GM12878 (cell line): ENCODE measurements at regions not wholly inside any gene's neighbourhood (a gene's known extent, or its start where the extent isn't known, plus 50 kb on each side); places are given as distances from the start of the nearest gene placed in this dataset.

ENCODE experiments used
- ASH2L ChIP-seq: fragments of 300-600, 200-600 bp; sonication (generic); IDR thresholded peaks from 2 replicates; pipeline ENCODE4 v1.6.1; 2017; ENCODE audit warnings: low read depth, mild to moderate bottlenecking, borderline replicate concordance
- BHLHE40 ChIP-seq, 2 experiments: fragments of 450-650 bp in 1 of 2; IDR thresholded peaks; 2 replicates each; pipeline ENCODE4 v1.6.1; 2011 to 2017; ENCODE audit warnings: low read depth in 2 of 2, borderline replicate concordance in 1 of 2, improper control_type of control experiment in 1 of 2, low read length in 1 of 2, mild to moderate bottlenecking in 1 of 2
- BMI1 ChIP-seq: fragments of 450-650 bp; IDR thresholded peaks from 2 replicates; pipeline ENCODE4 v1.6.1; 2016; ENCODE audit warnings: mild to moderate bottlenecking, moderate library complexity, borderline replicate concordance
- CBX3 ChIP-seq: fragments of 200-600 bp; sonication (generic); IDR thresholded peaks from 2 replicates; pipeline ENCODE4 v1.6.1; 2016; ENCODE audit warnings: low read depth, borderline replicate concordance
- ETV6 ChIP-seq, 2 experiments: fragments of 450-650 bp in 1 of 2; IDR thresholded peaks in 1 of 2; conservative IDR thresholded peaks in 1 of 2; 2 replicates each; pipeline ENCODE4 v1.6.1; 2014; ENCODE audit warnings: antibody characterized with exemption in 1 of 2, borderline replicate concordance in 1 of 2, low read depth in 1 of 2, mild to moderate bottlenecking in 1 of 2, moderate library complexity in 1 of 2
- NR2C1 ChIP-seq: fragments of 450-650 bp; IDR thresholded peaks from 2 replicates; pipeline ENCODE4 v1.6.1; 2017; ENCODE audit warnings: antibody characterized with exemption, mild to moderate bottlenecking, moderate library complexity
- RBBP5 ChIP-seq: fragments of 200-600 bp; sonication (generic); conservative IDR thresholded peaks from 2 replicates; pipeline ENCODE4 v1.6.1; 2016
- SPI1 ChIP-seq: IDR thresholded peaks from 2 replicates; pipeline ENCODE4 v1.6.1; 2011; ENCODE audit warnings: low read depth, mild to moderate bottlenecking, low read length, moderate library complexity, borderline replicate concordance; ENCODE audit not compliant: insufficient read depth
- SREBF2 ChIP-seq: IDR thresholded peaks from 2 replicates; pipeline ENCODE4 v1.6.1; 2012; ENCODE audit warnings: mild to moderate bottlenecking, low read length
- SUPT20H ChIP-seq: IDR thresholded peaks from 2 replicates; pipeline ENCODE4 v1.6.1; 2011; ENCODE audit warnings: low read depth, mild to moderate bottlenecking, low read length, moderate library complexity, borderline replicate concordance; ENCODE audit not compliant: control insufficient read depth
- SUZ12 ChIP-seq: fragments of 200-600 bp; sonication (generic); IDR thresholded peaks from one replicate; pipeline ENCODE4 v1.6.1; 2018; ENCODE audit warnings: antibody characterized with exemption, mild to moderate bottlenecking; ENCODE audit not compliant: unreplicated experiment
- TBL1XR1 ChIP-seq: IDR thresholded peaks from 2 replicates; pipeline ENCODE4 v1.6.1; 2012; ENCODE audit warnings: low read depth, low read length, improper control_type of control experiment
- TCF12 ChIP-seq: IDR thresholded peaks from 2 replicates; pipeline ENCODE4 v1.6.1; 2011; ENCODE audit warnings: low read depth, mild to moderate bottlenecking, low read length
- TCF3 ChIP-seq: IDR thresholded peaks from 2 replicates; pipeline ENCODE4 v1.6.1; 2012; ENCODE audit warnings: low read depth, mild to moderate bottlenecking, low read length, borderline replicate concordance; ENCODE audit not compliant: insufficient read depth
- TF ChIP-seq, protein P1 (sequence below): fragments of 450-650 bp; IDR thresholded peaks from 2 replicates; pipeline ENCODE4 v1.6.1; 2017; ENCODE audit warnings: low read depth, mild to moderate bottlenecking, moderate library complexity
- TF ChIP-seq, protein P2 (sequence below), 3 experiments: IDR thresholded peaks in 2 of 3; conservative IDR thresholded peaks in 1 of 3; 2 replicates each; pipeline ENCODE4 v1.5.1; 2011; ENCODE audit warnings: low read depth in 3 of 3, low read length in 3 of 3, mild to moderate bottlenecking in 3 of 3, control low read depth in 2 of 3, moderate library complexity in 2 of 3, inconsistent platforms in 1 of 3, mixed read lengths in 1 of 3; ENCODE audit not compliant: control insufficient read depth in 2 of 3, insufficient read depth in 1 of 3; ENCODE audit errors: extremely low read depth in 1 of 3
- TF ChIP-seq, protein P3 (sequence below): fragments of 450-650 bp; IDR thresholded peaks from 2 replicates; pipeline ENCODE4 v1.6.1; 2018; ENCODE audit warnings: borderline replicate concordance, mild to moderate bottlenecking; ENCODE audit not compliant: partially characterized antibody
- TF ChIP-seq, protein P4 (sequence below): IDR thresholded peaks from 2 replicates; pipeline ENCODE4 v1.6.1; 2011; ENCODE audit warnings: low read depth, mild to moderate bottlenecking, low read length, moderate library complexity, borderline replicate concordance; ENCODE audit errors: extremely low read depth
- TF ChIP-seq, protein P5 (sequence below): IDR thresholded peaks from 2 replicates; pipeline ENCODE4 v1.6.1; 2011; ENCODE audit warnings: borderline replicate concordance, low read depth, mild to moderate bottlenecking, moderate library complexity, low read length; ENCODE audit not compliant: insufficient read depth, poor library complexity, severe bottlenecking
- TF ChIP-seq, protein P6 (sequence below): IDR thresholded peaks from 2 replicates; pipeline ENCODE4 v1.6.1; 2012; ENCODE audit warnings: low read depth, low read length, improper control_type of control experiment

DNA sequence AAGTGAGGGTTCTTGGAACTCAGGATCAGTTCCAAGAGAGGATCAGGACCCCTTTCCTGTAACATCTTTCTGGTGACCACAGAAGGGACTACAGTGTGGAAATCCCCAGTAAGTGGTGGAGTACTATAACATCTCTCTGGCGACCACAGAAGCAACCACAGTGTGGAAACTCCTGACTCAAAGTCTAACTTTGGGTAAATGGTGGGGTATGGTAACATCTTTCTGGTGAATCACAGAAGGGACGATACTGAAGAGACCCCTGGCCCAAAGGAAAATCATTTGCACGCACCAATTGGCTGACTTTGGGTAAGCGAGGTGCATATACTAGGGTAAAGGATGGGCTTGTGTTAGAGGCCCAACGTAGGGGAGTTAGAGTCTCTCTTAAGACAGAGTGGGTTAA lies 56.3 kb upstream of the GULP1 start (continued):
- TF ChIP-seq, protein P1, sequence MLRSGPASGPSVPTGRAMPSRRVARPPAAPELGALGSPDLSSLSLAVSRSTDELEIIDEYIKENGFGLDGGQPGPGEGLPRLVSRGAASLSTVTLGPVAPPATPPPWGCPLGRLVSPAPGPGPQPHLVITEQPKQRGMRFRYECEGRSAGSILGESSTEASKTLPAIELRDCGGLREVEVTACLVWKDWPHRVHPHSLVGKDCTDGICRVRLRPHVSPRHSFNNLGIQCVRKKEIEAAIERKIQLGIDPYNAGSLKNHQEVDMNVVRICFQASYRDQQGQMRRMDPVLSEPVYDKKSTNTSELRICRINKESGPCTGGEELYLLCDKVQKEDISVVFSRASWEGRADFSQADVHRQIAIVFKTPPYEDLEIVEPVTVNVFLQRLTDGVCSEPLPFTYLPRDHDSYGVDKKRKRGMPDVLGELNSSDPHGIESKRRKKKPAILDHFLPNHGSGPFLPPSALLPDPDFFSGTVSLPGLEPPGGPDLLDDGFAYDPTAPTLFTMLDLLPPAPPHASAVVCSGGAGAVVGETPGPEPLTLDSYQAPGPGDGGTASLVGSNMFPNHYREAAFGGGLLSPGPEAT = peak; percentile 98
- no peak for TF ChIP-seq SUZ12
- TF ChIP-seq BMI1 = peak; percentile 21; the same call in 1 of the 2 replicates
- no peak for TF ChIP-seq TCF12
- 0 out of 2 replicates have a peak, but pooled peaks have one; percentile 17 for TF ChIP-seq TCF3
- TF ChIP-seq, protein P2, sequence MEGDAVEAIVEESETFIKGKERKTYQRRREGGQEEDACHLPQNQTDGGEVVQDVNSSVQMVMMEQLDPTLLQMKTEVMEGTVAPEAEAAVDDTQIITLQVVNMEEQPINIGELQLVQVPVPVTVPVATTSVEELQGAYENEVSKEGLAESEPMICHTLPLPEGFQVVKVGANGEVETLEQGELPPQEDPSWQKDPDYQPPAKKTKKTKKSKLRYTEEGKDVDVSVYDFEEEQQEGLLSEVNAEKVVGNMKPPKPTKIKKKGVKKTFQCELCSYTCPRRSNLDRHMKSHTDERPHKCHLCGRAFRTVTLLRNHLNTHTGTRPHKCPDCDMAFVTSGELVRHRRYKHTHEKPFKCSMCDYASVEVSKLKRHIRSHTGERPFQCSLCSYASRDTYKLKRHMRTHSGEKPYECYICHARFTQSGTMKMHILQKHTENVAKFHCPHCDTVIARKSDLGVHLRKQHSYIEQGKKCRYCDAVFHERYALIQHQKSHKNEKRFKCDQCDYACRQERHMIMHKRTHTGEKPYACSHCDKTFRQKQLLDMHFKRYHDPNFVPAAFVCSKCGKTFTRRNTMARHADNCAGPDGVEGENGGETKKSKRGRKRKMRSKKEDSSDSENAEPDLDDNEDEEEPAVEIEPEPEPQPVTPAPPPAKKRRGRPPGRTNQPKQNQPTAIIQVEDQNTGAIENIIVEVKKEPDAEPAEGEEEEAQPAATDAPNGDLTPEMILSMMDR (IDR thresholded peaks at IDR 0.05 in 2 of 3, conservative IDR thresholded peaks at IDR 0.05 in 1 of 3; ENCODE audit: control insufficient read depth in 2 of 3, extremely low read depth in 1 of 3, insufficient read depth in 1 of 3, low read depth in 3 of 3, low read length in 3 of 3) = no peak
- TF ChIP-seq, protein P3, sequence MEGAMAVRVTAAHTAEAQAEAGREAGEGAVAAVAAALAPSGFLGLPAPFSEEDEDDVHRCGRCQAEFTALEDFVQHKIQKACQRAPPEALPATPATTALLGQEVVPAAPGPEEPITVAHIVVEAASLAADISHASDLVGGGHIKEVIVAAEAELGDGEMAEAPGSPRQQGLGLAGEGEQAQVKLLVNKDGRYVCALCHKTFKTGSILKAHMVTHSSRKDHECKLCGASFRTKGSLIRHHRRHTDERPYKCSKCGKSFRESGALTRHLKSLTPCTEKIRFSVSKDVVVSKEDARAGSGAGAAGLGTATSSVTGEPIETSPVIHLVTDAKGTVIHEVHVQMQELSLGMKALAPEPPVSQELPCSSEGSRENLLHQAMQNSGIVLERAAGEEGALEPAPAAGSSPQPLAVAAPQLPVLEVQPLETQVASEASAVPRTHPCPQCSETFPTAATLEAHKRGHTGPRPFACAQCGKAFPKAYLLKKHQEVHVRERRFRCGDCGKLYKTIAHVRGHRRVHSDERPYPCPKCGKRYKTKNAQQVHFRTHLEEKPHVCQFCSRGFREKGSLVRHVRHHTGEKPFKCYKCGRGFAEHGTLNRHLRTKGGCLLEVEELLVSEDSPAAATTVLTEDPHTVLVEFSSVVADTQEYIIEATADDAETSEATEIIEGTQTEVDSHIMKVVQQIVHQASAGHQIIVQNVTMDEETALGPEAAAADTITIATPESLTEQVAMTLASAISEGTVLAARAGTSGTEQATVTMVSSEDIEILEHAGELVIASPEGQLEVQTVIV = no peak
- TF ChIP-seq, protein P4, sequence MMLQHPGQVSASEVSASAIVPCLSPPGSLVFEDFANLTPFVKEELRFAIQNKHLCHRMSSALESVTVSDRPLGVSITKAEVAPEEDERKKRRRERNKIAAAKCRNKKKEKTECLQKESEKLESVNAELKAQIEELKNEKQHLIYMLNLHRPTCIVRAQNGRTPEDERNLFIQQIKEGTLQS = no peak
- TF ChIP-seq SUPT20H = no peak
- TF ChIP-seq, protein P5, sequence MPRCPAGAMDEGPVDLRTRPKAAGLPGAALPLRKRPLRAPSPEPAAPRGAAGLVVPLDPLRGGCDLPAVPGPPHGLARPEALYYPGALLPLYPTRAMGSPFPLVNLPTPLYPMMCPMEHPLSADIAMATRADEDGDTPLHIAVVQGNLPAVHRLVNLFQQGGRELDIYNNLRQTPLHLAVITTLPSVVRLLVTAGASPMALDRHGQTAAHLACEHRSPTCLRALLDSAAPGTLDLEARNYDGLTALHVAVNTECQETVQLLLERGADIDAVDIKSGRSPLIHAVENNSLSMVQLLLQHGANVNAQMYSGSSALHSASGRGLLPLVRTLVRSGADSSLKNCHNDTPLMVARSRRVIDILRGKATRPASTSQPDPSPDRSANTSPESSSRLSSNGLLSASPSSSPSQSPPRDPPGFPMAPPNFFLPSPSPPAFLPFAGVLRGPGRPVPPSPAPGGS = no peak
- 0 out of 4 replicates have a peak, but pooled peaks of 1 of the 2 experiments have one; percentile 22 for TF ChIP-seq BHLHE40 (IDR thresholded peaks at IDR 0.05; ENCODE audit: borderline replicate concordance in 1 of 2, low read depth in 2 of 2, low read length in 1 of 2)
- TF ChIP-seq ASH2L = no peak
- TF ChIP-seq CBX3 = no peak
- TF ChIP-seq, protein P6, sequence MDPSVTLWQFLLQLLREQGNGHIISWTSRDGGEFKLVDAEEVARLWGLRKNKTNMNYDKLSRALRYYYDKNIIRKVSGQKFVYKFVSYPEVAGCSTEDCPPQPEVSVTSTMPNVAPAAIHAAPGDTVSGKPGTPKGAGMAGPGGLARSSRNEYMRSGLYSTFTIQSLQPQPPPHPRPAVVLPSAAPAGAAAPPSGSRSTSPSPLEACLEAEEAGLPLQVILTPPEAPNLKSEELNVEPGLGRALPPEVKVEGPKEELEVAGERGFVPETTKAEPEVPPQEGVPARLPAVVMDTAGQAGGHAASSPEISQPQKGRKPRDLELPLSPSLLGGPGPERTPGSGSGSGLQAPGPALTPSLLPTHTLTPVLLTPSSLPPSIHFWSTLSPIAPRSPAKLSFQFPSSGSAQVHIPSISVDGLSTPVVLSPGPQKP = no peak
- no peak for TF ChIP-seq RBBP5
- no peak for TF ChIP-seq SPI1
- no peak for TF ChIP-seq SREBF2
- no peak; the same call in 1 of the 2 replicates for TF ChIP-seq TBL1XR1
- no peak for TF ChIP-seq ETV6 (conservative IDR thresholded peaks at IDR 0.05 in 1 of 2, IDR thresholded peaks at IDR 0.05 in 1 of 2; ENCODE audit: borderline replicate concordance in 1 of 2, low read depth in 1 of 2)
- no peak for TF ChIP-seq NR2C1
